HEK293 (cell line): ENCODE measurements at regions not wholly inside any gene's neighbourhood (a gene's known extent, or its start where the extent isn't known, plus 50 kb on each side); places are given as distances from the start of the nearest gene placed in this dataset.

Experiments
- IKZF3 ChIP-seq: fragments of 450-650 bp; IDR thresholded peaks from 2 replicates; pipeline ENCODE4 v1.5.0; 2018; ENCODE audit warnings: missing biosample characterization, mild to moderate bottlenecking, missing genetic modification characterization, moderate library complexity
- KLF1 ChIP-seq: fragments of 450-650 bp; formaldehyde crosslinking; IDR thresholded peaks from 2 replicates; pipeline ENCODE4 v1.5.1; 2016; ENCODE audit warnings: missing biosample characterization, missing genetic modification characterization
- SP7 ChIP-seq: fragments of 450-650 bp; formaldehyde crosslinking; IDR thresholded peaks from 2 replicates; pipeline ENCODE4 v1.5.1; 2016; ENCODE audit warnings: missing biosample characterization, missing genetic modification characterization
- TCF7L2 ChIP-seq: IDR thresholded peaks from 2 replicates; pipeline ENCODE4 v1.6.1; 2011; ENCODE audit warnings: low read depth, mild to moderate bottlenecking, inconsistent platforms, low read length, moderate library complexity, borderline replicate concordance
- YY2 ChIP-seq: fragments of 450-650 bp; formaldehyde crosslinking; IDR thresholded peaks from 2 replicates; pipeline ENCODE4 v1.5.1; 2016; ENCODE audit warnings: missing biosample characterization, missing genetic modification characterization
- ZNF140 ChIP-seq: fragments of 450-650 bp; formaldehyde crosslinking; IDR thresholded peaks from 2 replicates; pipeline ENCODE4 v1.5.1; 2016; ENCODE audit warnings: missing biosample characterization, missing genetic modification characterization
- ZNF558 ChIP-seq: fragments of 450-650 bp; formaldehyde crosslinking; IDR thresholded peaks from 2 replicates; pipeline ENCODE4 v1.5.1; 2016; ENCODE audit warnings: missing biosample characterization, missing genetic modification characterization
- ZNF664 ChIP-seq: fragments of 450-650 bp; formaldehyde crosslinking; IDR thresholded peaks from 2 replicates; pipeline ENCODE4 v1.5.1; 2016; ENCODE audit warnings: missing biosample characterization, missing genetic modification characterization
- TF ChIP-seq, protein P1 (sequence below): fragments of 450-650 bp; formaldehyde crosslinking; conservative IDR thresholded peaks from 2 replicates; pipeline ENCODE4 v1.5.1; 2016; ENCODE audit warnings: low read depth, missing biosample characterization, missing genetic modification characterization
- TF ChIP-seq, protein P2 (sequence below): fragments of 450-650 bp; formaldehyde crosslinking; IDR thresholded peaks from 2 replicates; pipeline ENCODE4 v1.5.1; 2016; ENCODE audit warnings: missing biosample characterization, missing genetic modification characterization
- TF ChIP-seq, protein P3 (sequence below): fragments of 450-650 bp; formaldehyde crosslinking; IDR thresholded peaks from 2 replicates; pipeline ENCODE4 v1.5.1; 2016; ENCODE audit warnings: missing biosample characterization, missing genetic modification characterization
- TF ChIP-seq, protein P4 (sequence below): fragments of 450-650 bp; formaldehyde crosslinking; IDR thresholded peaks from 2 replicates; pipeline ENCODE4 v1.5.1; 2016; ENCODE audit warnings: missing biosample characterization, missing genetic modification characterization

DNA sequence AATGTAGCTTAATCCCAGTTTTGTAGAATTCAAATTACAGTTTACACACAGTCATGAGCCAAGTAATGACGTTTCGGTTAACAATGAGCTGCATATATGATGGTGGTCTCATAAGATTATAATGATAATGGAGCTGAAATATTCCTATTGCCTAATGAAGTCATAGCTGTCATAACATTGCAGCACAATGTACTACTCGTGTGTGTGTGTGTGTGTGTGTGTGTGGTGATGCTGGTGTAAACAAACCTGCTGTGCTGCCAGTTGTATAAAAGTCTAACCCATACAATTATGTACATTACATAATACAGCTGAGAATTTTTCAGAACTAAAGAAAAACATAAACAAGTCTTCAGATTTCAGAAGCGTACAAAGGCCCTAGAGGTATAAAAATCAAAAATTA lies 66.7 kb upstream of the ARID1B start:
- TF ChIP-seq, protein P1, sequence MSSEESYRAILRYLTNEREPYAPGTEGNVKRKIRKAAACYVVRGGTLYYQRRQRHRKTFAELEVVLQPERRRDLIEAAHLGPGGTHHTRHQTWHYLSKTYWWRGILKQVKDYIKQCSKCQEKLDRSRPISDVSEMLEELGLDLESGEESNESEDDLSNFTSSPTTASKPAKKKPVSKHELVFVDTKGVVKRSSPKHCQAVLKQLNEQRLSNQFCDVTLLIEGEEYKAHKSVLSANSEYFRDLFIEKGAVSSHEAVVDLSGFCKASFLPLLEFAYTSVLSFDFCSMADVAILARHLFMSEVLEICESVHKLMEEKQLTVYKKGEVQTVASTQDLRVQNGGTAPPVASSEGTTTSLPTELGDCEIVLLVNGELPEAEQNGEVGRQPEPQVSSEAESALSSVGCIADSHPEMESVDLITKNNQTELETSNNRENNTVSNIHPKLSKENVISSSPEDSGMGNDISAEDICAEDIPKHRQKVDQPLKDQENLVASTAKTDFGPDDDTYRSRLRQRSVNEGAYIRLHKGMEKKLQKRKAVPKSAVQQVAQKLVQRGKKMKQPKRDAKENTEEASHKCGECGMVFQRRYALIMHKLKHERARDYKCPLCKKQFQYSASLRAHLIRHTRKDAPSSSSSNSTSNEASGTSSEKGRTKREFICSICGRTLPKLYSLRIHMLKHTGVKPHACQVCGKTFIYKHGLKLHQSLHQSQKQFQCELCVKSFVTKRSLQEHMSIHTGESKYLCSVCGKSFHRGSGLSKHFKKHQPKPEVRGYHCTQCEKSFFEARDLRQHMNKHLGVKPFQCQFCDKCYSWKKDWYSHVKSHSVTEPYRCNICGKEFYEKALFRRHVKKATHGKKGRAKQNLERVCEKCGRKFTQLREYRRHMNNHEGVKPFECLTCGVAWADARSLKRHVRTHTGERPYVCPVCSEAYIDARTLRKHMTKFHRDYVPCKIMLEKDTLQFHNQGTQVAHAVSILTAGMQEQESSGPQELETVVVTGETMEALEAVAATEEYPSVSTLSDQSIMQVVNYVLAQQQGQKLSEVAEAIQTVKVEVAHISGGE (tag by site-specific recombination): no peak
- TF ChIP-seq ZNF664 (no peak), KLF1 (tag by site-specific recombination) (no peak), IKZF3 (tag by site-specific recombination) (no peak), YY2 (tag by site-specific recombination) (0 out of 2 replicates have a peak, but pooled peaks have one; percentile 44), ZNF140 (tag by site-specific recombination) (no peak), SP7 (tag by site-specific recombination) (peak; percentile 74), TCF7L2 (no peak), ZNF558 (tag by site-specific recombination) (no peak)
- TF ChIP-seq, protein P2, sequence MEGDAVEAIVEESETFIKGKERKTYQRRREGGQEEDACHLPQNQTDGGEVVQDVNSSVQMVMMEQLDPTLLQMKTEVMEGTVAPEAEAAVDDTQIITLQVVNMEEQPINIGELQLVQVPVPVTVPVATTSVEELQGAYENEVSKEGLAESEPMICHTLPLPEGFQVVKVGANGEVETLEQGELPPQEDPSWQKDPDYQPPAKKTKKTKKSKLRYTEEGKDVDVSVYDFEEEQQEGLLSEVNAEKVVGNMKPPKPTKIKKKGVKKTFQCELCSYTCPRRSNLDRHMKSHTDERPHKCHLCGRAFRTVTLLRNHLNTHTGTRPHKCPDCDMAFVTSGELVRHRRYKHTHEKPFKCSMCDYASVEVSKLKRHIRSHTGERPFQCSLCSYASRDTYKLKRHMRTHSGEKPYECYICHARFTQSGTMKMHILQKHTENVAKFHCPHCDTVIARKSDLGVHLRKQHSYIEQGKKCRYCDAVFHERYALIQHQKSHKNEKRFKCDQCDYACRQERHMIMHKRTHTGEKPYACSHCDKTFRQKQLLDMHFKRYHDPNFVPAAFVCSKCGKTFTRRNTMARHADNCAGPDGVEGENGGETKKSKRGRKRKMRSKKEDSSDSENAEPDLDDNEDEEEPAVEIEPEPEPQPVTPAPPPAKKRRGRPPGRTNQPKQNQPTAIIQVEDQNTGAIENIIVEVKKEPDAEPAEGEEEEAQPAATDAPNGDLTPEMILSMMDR: no peak
- TF ChIP-seq, protein P3, sequence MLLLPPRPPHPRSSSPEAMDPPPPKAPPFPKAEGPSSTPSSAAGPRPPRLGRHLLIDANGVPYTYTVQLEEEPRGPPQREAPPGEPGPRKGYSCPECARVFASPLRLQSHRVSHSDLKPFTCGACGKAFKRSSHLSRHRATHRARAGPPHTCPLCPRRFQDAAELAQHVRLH (tag by site-specific recombination): no peak
- TF ChIP-seq, protein P4, sequence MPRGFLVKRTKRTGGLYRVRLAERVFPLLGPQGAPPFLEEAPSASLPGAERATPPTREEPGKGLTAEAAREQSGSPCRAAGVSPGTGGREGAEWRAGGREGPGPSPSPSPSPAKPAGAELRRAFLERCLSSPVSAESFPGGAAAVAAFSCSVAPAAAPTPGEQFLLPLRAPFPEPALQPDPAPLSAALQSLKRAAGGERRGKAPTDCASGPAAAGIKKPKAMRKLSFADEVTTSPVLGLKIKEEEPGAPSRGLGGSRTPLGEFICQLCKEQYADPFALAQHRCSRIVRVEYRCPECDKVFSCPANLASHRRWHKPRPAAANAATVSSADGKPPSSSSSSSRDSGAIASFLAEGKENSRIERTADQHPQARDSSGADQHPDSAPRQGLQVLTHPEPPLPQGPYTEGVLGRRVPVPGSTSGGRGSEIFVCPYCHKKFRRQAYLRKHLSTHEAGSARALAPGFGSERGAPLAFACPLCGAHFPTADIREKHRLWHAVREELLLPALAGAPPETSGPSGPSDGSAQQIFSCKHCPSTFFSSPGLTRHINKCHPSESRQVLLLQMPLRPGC (tag by site-specific recombination): no peak
